NCI-H1105 (cell line): ENCODE measurements at regions not wholly inside any gene's neighbourhood (a gene's known extent, or its start where the extent isn't known, plus 50 kb on each side); places are given as distances from the start of the nearest gene placed in this dataset.

Source experiments
- DNase-seq: peaks from one replicate; lab custom pipeline; 2025; lab: John Stamatoyannopoulos, UW

DNA sequence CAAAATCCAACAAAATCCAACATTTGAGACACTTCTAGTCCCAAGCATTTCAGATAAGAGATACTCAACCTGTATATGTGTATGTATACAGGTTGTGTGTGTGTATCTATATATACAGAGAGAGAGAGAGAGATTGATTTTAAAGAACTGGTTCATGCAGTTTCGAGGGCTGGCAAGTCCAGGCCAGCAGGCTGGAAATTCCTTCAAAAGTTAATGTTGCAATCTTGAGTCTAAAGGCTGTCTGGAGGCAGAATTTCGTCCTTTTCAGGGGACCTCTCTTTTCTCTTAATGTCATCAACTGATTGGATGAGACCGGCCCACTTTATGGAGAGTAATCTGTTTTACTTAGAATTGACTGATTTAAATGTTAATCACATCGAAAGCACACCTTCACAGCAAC is 199.6 kb upstream of the IL12A start:
- DNase-seq: no peak

DNA sequence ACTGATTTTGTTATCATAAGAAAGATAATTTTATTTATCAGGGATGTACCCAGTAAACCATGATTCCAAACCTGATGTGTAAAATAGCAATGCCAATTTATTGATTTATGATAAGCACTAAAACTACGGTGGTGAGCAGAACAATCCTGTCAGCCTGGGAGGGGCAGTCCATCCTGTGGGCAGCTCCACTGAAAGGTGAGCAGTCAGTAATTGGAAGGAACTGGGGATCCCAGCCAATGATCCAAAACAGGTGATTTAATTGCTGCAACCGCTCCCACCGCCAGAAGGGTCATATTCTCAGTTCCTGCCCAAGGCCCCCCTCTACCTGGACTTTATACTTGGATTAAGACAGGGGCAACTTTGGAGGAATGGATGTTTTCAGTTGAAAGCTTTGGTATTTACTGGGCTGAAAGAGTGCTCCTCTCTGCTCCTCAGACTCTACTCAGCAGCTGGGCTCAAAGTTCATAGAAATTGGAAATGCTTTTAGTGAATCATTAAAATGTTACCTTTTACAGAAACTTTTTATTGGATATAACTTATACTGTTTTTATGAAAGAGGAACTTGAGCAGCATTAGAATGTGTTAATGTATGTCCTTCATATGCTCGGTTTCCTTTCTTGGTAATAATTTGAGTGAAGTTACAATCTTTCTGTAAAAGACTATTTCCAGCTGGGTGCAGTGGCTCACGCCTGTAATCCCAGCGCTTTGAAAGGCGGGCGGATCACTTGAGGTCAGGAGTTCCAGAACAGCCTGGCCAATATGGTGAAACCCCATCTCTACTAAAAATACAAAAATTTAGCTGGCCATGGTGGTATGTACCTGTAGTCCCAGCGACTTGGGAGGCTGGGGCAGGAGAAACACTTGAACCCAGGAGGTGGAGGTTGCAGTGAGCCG is 198.6 kb upstream of the IL12A start:
- no peak for DNase-seq

DNA sequence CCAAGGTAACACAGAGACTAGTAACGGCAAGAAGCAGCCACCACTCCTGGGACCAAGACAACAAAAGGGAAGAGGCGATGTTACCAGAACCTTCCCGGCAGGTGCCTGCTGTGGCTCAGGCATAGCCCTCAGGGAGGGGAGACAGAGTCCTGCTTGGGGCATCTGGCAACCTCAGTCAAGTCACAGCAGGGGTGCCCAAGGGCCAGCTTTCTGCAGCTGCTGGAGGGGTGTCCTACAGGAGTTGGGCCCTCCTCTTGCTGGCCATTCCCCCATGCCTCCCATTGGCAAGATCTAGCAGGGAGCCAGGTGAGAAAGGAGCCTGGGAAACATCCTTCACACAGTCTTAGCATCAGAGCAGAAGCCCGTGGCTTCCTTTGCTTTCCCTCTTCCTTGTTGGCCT is 197.3 kb upstream of the IL12A start:
- DNase-seq: no peak

DNA sequence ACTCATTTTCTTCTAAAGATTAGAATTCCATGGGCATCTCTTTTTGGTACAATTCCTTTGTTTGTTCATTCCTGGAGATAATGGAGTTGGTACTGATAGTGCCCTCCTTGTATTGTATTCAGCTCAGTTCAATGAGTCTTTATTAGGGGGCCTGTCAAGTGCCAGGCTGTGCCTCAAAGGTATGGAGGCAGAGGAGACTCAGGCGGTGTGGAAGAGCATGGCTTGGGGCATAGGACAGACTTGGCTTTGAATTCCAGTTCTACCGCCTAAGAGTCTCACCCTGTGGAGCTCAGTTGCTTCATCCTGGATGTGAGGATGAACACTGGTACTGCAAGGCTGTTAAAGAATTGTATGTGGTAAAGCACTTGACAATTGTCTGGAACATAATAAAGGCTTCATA is 196.6 kb upstream of the IL12A start:
- DNase-seq: no peak

DNA sequence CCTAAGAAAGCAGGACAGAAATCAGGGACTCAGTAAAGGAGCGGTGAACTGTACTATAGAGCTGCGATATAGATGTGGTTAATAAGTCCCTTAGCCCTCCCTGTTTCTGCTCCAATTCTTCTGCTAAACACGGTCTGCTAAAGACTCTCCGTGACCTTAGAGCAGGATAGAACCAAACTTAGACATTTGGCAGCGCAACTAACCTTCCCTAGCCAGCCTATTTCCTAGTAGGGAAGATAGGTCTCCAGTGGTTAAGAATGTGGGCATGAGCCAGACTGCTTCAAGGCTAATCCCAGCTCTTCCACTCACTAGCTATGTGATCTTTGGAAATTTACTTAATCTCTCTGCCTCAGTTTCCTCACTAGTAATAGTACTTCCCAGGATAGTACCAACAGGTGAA is 193.6 kb upstream of the IL12A start:
- no peak for DNase-seq

DNA sequence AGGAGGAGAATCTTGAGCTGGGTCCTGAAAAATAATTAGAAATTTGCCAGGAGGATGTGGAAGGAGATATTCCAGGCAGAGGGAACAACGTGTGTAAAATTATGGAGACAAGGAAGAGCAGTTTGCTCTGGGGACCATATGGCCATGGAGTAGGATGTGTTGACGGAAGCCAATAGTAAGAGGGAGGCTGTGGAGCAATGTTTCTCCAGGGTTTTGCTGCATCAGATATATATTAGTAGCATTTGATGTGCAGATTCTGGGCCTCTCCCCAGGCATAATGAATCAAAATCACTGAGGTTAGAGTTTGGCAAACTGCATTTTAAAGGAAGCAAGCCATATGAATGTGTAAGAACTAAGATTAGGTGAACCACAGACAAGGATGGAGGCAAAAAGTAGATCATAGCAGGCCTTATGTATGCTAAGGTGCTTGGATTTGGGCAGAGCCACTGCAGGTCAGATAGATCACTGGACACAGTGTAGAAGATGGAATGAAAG is 192.9 kb upstream of the IL12A start:
- no peak for DNase-seq

DNA sequence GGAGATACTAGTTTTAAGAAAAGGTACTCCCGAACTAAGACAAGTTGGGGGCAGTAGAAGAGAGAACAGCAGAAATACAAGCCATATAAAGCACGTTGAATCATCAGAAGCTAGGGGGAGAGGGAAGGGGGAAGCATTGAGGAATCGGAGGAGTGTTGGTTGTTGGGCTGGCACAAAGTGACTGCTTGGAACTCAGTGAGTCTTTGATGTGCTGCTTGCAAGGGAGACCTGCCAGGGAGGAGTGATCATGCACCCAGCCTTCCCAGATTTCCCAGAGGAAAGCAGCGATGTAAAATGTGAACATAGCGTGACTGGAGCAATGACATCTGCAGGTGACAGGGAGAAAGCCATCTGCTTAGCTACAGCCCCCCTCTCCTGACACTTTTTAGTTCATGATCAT is 192.4 kb upstream of the IL12A start:
- no peak for DNase-seq

DNA sequence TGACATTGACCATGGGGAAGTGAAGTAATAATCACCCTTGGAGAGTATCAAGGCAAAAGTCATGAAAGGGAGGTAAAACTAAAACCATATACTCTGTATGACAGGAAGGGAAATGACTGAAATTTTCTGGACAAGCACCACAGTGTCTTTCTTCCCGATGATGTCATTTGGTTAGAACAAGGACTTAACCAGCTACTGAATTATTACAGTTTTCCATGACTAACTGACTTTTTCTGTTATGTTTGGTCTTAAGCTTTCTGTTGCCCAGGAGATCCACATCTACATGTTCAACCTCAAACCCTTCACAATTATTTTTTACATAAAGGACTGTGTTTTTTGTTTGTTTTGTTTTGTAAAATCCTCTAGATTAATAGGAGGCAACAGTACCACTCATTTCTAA is 191.9 kb upstream of the IL12A start:
- DNase-seq: no peak

DNA sequence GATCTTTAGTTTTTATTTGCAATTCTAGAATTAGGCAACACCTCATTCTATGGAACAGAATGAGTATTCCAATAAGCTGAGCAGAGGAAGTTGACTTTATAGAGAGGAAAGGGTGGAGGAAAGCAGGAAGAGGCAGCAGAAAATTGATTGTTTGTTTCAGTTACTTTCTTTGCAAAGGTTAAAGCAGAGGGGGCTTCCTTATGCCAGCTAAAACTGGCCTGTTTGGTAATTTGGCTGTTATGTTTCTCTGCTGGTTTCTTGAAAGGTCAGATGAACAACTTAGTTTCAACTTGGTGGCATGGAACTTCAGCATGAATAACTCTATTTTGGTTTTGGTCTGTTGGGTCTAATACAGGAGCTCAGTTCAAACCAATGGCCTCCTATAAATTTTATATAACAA is 190.9 kb upstream of the IL12A start:
- no peak for DNase-seq

DNA sequence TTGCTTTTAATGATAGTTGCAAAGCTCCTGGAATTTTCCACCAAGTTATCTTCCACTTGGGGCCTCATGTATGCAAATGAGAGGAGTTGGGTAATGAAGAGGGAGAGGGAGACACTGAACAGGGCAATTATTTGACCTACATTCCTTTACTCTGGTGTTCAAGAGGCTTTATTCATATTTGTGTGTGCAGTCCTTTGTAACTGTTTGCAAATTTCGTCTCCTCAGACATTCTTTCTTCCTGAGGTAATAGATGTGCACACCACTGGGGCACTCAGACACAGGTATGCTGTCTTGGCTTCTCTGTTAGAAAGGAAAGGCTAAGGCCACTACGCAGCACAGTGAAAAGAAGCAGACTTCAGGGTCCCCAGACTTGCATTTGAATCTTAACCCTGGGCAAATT is 189.7 kb upstream of the IL12A start:
- DNase-seq: no peak

DNA sequence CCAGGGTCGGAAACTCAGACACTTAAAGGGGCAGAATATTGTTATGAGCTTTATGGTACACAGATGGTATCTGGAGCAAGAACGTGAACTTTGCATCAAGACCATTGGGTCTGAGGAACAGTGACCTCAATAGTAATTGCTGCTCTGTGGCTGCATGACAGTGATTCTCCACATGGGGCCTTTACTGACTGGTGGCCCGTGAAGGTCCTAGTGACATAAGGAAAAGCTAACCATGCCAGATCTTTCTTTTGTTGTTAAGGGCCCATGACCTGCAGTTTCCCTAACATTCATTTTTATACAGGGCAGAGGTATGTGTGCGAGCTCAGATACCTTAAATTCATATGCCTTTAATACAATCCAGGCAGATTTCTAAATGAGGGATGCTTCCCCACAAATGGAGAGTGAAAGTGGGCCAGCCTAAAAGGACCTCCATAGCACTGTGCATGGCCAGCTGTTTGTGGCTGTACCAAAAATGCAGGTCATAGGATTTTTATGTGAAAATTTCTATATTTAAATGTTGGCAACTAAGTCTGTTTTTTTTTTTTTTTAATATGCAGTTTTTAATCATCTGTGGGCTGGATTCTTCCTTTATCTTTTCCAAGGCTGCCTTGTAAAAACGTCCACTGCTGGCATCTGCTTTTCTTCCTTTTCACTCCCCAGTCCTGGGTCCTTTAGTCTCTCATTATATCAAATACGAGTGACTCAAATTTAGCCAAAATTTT is 188.0 kb upstream of the IL12A start:
- DNase-seq: no peak

DNA sequence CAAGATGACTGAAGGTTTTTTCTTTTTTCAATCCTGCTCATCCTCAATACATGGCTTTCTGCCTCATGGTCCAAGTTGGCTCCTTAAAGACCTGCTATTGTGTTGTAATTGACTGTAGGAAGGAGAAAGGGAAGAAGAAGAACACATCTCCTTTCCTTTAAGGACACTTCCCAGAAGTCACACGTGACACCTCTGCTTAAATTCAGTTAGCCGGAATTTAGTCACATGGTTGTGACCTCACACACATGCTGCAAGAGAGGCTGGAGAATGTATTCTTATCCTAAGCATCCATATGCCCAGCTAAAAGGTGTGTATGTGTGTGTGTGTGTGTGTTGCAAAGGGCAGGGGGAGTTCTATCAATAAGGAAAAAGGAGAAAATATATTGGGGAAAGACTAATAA is 185.8 kb upstream of the IL12A start:
- DNase-seq: no peak

DNA sequence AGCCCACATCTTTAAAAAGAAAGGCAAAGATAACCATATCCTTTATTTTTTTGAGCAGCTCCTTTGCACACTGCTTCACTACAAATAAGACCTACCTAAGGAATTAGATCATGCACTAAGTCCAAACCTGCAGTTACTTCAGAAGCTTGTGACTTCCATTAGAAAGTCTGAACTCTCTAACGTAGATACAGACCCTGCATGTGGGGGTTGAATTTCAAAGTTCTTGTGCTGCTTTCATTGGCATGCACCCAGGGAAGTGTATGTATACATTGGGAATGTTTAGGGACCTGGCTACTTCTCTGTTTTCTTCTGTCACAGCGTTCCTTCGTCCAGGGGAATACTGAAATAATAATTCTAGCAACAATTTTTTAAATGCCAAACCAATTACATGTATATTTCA is 185.2 kb upstream of the IL12A start:
- no peak for DNase-seq

DNA sequence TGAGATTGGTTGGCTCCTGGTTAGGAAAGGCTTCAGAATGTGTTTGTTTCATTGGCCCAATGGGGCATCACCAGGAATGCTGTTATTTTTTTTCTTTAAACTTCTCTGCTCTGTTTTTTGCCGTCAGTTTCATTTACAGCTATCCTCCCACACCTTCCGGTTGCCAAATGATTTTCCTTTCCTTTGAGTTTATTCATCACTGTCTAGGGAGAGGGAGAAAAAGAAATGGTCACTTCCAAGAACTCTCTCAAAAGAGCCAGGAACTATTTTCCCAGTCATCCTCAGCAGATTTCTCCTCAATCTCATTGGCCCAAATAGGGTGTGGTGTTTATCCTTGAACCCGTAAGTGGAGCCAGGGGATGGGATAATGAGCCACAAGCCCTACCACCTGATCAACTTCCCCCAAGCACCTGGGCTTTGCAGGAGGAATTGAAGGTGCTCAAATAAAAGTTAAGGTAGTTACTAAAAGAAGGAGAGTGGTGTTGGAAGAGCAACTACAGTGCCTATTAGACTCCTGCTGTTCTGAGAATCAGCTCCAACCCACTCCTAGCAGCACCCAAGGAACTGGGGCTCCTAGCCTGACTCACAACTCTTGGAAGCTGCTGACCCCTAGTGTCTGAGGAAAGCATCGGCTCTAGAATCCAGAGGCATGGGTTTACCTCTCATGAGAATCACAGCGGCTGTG is 183.8 kb upstream of the IL12A start:
- DNase-seq: peak; percentile 83

DNA sequence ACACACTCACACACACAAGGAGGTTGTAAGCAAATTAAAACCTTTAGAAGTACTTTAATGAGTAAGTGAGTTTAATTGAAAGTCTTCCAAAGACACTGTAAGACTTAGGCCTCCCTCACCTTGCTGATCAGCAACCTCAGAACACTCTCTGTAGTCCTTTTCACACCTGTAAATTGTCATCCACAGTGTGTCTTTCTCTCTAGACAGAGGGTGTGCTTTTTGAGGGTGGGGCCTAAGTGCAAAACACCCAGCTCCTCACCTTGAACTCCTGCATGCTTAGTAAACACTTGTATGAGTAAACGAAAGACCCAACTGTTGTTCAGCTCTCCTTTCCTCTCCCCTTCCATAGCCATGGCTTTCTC is 183.2 kb upstream of the IL12A start:
- no peak for DNase-seq

DNA sequence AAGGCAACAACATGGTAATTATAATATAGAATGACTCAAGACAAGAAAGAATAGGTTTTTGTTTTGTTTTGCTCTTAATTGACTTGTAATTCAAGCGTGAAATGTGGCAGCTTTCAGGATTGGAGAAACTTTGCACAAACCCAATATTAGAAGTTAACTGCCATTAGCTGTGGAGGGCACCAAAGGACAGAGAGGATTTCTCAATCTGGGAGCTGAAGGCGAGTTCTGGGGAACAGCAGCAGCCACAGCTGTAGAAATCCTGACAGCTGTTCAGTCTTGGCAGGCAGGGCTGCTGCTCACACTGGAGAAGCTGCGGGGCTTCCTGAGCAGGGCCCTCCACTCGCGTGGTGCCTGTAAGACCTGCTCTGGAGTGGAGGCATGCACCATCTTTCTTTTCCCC is 182.2 kb upstream of the IL12A start:
- peak; percentile 27 for DNase-seq

DNA sequence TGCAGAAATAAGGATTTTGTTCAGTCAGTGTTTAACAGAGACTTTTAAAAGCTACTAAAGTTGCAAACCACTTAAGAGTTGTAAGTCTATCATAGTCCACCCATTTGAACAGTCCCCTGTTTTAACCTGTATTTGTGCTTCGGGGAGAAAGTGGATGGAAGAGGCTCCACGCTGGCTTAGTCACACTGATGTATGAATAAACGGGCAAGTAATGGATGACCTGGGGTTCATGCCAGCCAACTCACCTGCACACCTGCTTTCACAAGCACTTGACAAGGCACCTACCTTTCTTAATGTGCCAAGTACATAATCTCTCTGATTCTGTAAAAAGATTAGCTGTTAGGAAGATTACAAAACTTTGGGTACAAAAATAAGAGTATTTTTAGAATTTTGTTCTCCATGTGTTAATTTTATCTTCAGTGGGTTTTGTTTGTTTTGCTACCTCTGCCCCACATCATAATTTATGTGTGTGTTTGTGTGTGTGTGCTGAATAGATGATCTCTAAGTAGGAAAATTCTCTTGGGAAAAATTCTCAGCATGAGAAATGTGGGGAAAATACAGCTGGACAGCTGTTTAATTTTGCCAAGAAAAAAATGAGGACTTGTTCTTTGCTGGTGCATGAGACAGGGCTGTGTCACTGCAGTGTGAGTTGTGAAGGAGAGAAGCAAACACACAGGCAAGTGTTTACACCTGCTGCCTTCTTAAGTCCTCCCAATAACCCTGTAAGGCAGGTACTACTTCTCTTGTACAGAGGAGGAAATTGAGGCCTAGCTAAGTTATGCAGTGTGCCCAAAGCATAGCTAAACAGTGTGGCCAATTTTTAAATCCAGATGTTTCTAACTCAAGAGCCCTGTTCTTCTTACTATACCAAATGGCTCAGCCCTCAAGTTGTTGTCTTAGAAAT is 181.2 kb upstream of the IL12A start:
- DNase-seq: peak; percentile 78

DNA sequence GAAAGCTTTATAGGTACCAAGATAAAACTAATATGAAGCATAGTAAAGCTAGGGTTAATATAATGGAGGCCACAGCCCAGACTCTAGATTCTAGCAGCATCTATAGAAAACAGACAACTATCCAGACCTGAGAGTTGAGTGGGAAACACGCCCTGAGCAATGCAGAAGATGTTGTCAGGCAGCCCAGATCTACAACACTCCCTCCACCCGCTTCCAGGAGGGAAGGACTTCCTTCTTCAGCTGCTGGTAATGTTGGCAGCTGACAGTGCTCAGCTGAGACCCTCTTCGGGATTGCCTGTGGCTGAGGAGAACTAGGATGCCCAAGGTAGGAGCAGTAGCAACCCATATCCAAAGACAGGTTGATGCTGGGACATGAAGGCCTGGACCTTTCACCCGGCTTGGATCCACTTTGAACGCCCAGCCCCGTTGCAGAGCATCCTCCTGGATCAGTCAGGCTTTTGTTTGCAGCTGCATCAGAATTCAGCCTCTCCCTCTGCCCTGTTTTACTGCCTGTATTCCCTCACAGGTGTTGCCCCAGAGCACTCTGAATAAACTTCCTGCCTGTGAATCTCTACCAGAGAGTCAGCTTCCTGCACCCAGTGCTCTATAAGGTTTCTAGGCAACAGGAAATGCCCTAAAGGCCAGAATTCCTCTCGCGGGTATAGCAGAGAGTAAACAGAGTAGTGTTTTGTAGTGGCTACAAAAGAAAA is 174.7 kb upstream of the IL12A start:
- DNase-seq: no peak

DNA sequence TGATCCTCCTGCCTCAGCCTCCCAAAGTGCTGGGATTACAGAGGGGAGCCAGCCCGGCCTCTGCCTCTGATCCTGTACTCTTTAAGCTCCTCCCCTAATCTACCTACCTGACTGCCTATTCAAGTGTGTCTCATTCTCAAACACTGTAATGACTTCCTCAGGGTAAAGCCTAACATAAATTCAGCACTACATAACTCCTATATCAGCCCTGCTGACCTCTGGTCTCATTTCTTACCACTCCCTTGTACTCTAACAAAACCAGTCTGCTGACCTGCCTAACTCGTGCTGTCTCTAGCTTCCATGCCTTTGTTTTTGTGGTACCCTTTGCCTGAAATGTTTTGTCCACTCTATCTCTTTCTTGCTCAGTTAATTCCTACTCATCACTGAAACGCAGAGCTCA is 172.1 kb upstream of the IL12A start:
- DNase-seq: no peak

DNA sequence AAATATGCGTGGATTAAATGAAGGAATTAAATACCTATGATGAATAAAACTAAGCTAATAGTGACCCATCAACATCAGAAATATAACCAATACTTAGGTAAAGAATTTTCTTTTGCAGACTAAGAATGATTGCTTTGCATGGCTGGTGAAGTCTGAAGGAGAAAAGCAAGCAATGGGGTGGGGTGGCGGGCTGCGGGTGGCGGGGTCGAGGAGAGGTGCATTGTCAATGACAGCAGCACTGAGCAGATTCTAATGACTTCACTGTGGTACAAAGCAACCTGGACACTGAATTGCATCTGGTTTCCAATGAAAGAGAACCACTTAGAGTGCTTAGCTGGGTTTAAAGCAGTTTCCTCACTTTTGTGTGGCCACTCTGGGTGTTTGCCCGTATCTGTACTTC is 171.5 kb upstream of the IL12A start:
- DNase-seq: no peak

DNA sequence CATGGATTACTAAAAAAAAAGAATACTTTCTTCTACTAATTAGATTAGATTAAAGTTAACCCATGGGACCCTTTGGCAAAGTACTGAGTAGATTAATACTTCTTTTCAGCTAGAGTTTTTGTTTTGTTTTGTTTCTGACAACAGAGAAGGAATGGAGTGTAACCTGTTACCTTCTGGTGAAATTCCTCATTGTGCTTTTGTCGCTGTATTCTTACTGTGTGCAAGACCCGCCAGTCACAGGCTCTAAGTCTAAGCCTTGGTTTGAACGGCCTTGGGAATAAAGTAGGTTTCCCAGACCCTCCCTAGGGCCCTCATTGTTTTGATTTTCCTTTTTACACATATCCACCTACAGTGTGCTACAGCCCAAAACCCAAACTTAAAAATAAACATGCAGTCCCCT is 171.1 kb upstream of the IL12A start:
- no peak for DNase-seq
